ENCODE measurements at regions not wholly inside any gene's neighbourhood (a gene's known extent, or its start where the extent isn't known, plus 50 kb on each side); places are given as distances from the start of the nearest gene placed in this dataset.

GRCh38 chr2:16615687-16616615 lies 49.7 kb downstream of the CYRIA start:
- no peak overlapping the region for H3K4me3 ChIP-seq (ENCODE audit: low read depth, low read length)
- TF ChIP-seq, protein P1, sequence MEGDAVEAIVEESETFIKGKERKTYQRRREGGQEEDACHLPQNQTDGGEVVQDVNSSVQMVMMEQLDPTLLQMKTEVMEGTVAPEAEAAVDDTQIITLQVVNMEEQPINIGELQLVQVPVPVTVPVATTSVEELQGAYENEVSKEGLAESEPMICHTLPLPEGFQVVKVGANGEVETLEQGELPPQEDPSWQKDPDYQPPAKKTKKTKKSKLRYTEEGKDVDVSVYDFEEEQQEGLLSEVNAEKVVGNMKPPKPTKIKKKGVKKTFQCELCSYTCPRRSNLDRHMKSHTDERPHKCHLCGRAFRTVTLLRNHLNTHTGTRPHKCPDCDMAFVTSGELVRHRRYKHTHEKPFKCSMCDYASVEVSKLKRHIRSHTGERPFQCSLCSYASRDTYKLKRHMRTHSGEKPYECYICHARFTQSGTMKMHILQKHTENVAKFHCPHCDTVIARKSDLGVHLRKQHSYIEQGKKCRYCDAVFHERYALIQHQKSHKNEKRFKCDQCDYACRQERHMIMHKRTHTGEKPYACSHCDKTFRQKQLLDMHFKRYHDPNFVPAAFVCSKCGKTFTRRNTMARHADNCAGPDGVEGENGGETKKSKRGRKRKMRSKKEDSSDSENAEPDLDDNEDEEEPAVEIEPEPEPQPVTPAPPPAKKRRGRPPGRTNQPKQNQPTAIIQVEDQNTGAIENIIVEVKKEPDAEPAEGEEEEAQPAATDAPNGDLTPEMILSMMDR (IDR thresholded peaks at IDR 0.05; ENCODE audit: borderline replicate concordance, insufficient read depth, low read depth, low read length), result no peak; the same call in 1 of the 2 replicates

DNA sequence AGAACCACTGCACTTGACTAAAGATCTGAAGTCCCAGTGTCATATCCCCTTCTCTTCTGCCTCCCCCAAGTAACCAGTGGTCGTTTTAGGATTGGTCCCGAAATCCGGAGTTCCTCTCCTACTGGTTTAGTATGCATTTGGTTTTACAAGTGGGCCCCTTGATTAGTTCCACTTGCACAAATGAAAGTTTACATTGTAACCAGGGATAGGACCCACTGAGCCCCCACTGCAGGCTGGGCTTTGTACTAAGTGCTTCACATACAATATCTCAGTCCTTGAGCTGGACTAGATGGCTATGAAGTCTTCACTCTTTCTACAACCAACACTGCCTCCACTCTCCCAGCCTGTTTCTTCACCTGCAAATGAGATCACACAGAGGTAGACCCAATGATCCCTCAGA lies 50.4 kb downstream of the CYRIA start:
- no peak overlapping the region for H3K4me3 ChIP-seq (ENCODE audit: low read depth, low read length)
- TF ChIP-seq, protein P1 (IDR thresholded peaks at IDR 0.05; ENCODE audit: borderline replicate concordance, insufficient read depth, low read depth, low read length), result no peak

GRCh38 chr2:16614314-16614860 lies 51.2 kb downstream of the CYRIA start:
- TF ChIP-seq, protein P1 (IDR thresholded peaks at IDR 0.05; ENCODE audit: borderline replicate concordance, insufficient read depth, low read depth, low read length), result no peak
- no peak overlapping the region for H3K4me3 ChIP-seq (ENCODE audit: low read depth, low read length)

- H3K4me3 ChIP-seq (ENCODE audit: low read depth, low read length), result no peak overlapping the region
- TF ChIP-seq, protein P1 (IDR thresholded peaks at IDR 0.05; ENCODE audit: borderline replicate concordance, insufficient read depth, low read depth, low read length), result peak; percentile 39; the same call in 1 of the 2 replicates
Observed at GRCh38 chr2:16613539-16614011, 52.1 kb downstream of the CYRIA start.

GRCh38 chr2:16612490-16612889 lies 53.1 kb downstream of the CYRIA start:
- TF ChIP-seq, protein P1 (IDR thresholded peaks at IDR 0.05; ENCODE audit: borderline replicate concordance, insufficient read depth, low read depth, low read length), result no peak

GRCh38 chr2:16609786-16610185 lies 55.8 kb downstream of the CYRIA start:
- no peak overlapping the region for H3K4me3 ChIP-seq (ENCODE audit: low read depth, low read length)

More at GRCh38 chr2:16612490-16612889, 53.1 kb downstream of the CYRIA start:
- H3K4me3 ChIP-seq (ENCODE audit: low read depth, low read length), result no peak overlapping the region

More at GRCh38 chr2:16609786-16610185, 55.8 kb downstream of the CYRIA start:
- TF ChIP-seq, protein P1 (IDR thresholded peaks at IDR 0.05; ENCODE audit: borderline replicate concordance, insufficient read depth, low read depth, low read length), result no peak
